ENCODE measurements at regions not wholly inside any gene's neighbourhood (a gene's known extent, or its start where the extent isn't known, plus 50 kb on each side); places are given as distances from the start of the nearest gene placed in this dataset.

DNA sequence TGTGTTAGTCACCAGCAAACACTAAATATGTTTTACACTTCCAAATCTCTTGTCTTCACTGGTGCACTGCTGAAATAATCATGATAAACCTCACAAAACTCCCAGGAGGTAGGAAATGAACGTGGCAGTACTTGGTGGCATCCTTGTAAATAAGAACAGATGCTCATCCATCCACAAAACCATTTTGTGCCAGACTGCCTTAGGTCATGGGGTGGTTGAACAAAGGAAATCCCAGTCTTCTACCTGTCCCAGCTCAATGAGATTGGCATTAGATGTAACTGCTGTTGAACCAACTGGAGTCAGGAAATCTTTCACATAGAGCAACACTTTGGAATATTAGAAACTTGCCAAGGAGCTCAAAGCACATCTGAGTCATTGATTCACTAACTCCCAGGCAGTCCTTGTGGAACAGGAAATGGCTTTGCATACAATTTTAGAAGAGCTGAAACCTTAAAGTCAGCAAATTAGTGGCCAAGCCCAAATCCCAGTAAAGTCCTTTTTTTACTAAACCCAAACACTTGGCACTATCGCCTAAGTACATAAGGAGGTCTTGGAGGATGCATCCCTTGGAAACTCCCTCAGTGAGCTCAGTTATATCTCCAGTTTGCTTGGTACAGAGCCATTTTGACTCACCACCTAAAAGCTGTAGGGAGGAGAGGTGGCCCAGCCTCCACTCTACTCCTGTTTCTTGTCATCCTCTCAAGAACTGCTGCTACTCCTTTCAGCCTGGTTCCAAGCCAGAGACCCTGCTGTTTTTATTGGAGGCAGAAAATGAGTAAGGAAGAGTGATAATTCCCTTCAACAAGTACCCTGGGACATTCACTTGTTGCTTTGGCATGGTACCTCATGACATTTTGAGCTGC lies 208.0 kb downstream of the NOVA1 start:
- 79% methylated on average over 2 of the region's 2 CpGs for WGBS (ENCODE audit: low lambda C conversion rate, missing lambda C conversion rate)
- Histone ChIP-seq H3K9me3 (ENCODE audit: low read depth) (no peaks in the 10 kb centered on the region), H2AFZ (no peak overlapping the region), H3K79me2 (no peaks in the 10 kb centered on the region), H3K4me2 (no peak overlapping the region), H3K36me3 (replicated peaks; ENCODE audit: insufficient read depth, low read depth) (no peaks in the 10 kb centered on the region), H3K27ac (no peak overlapping the region), H3K4me3 (no peak overlapping the region), H3K4me1 (ENCODE audit: insufficient read depth) (peaks cover 11% of the 10 kb centered on the region), H3K27me3 (peaks cover 4% of the 10 kb centered on the region), H4K20me1 (ENCODE audit: insufficient read depth, poor library complexity, severe bottlenecking) (no peaks in the 10 kb centered on the region), H3K9me2 (replicated peaks; ENCODE audit: insufficient read depth) (no peaks in the 10 kb centered on the region)
- DNase-seq (ENCODE audit: low spot score): peak; percentile 9
- TF ChIP-seq EZH2phosphoT487 (IDR thresholded peaks at IDR 0.05; ENCODE audit: low read depth, severe bottlenecking, unreplicated experiment) (no peak), EZH2 (IDR thresholded peaks at IDR 0.05; ENCODE audit: borderline replicate concordance) (no peak)
- TF ChIP-seq, protein P1, sequence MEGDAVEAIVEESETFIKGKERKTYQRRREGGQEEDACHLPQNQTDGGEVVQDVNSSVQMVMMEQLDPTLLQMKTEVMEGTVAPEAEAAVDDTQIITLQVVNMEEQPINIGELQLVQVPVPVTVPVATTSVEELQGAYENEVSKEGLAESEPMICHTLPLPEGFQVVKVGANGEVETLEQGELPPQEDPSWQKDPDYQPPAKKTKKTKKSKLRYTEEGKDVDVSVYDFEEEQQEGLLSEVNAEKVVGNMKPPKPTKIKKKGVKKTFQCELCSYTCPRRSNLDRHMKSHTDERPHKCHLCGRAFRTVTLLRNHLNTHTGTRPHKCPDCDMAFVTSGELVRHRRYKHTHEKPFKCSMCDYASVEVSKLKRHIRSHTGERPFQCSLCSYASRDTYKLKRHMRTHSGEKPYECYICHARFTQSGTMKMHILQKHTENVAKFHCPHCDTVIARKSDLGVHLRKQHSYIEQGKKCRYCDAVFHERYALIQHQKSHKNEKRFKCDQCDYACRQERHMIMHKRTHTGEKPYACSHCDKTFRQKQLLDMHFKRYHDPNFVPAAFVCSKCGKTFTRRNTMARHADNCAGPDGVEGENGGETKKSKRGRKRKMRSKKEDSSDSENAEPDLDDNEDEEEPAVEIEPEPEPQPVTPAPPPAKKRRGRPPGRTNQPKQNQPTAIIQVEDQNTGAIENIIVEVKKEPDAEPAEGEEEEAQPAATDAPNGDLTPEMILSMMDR (IDR thresholded peaks at IDR 0.05; ENCODE audit: poor library complexity): no peak

DNA sequence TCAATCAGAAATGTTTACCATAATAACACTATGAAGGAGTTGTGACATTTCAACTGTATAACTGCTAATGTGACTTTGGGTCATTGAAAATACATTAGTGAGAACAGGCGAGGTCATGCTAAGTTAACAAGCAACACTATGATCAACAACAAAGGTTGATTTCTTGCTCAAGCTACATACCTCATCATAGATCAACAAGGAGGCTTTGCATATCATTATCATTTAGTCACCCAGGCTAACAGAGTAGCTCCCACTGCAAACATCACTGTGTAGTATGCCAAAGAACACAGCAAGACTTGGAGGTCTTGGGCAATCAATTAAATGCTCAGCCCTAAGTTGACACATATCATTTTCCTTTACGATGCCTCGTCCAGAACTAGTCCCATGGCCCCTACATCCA lies 212.5 kb downstream of the NOVA1 start:
- H3K4me2 ChIP-seq: no peak overlapping the region
- DNase-seq (ENCODE audit: low spot score): no peak
- no peaks in the 10 kb centered on the region for H3K27me3 ChIP-seq
- no peaks in the 10 kb centered on the region for H3K9me3 ChIP-seq (ENCODE audit: low read depth)
- H3K79me2 ChIP-seq: no peaks in the 10 kb centered on the region
- no peaks in the 10 kb centered on the region for H4K20me1 ChIP-seq (ENCODE audit: insufficient read depth, poor library complexity, severe bottlenecking)
- H3K9me2 ChIP-seq (replicated peaks; ENCODE audit: insufficient read depth): no peaks in the 10 kb centered on the region
- TF ChIP-seq, protein P1 (IDR thresholded peaks at IDR 0.05; ENCODE audit: poor library complexity): no peak
- TF ChIP-seq EZH2 (IDR thresholded peaks at IDR 0.05; ENCODE audit: borderline replicate concordance) (no peak), EZH2phosphoT487 (IDR thresholded peaks at IDR 0.05; ENCODE audit: low read depth, severe bottlenecking, unreplicated experiment) (no peak)
- H2AFZ ChIP-seq: no peak overlapping the region
- H3K27ac ChIP-seq: no peak overlapping the region
- H3K4me3 ChIP-seq: no peak overlapping the region
- peaks cover 9% of the 10 kb centered on the region for H3K4me1 ChIP-seq (ENCODE audit: insufficient read depth)
- H3K36me3 ChIP-seq (replicated peaks; ENCODE audit: insufficient read depth, low read depth): no peaks in the 10 kb centered on the region
- 82% methylated on average over 3 of the region's 3 CpGs for WGBS (ENCODE audit: low lambda C conversion rate, missing lambda C conversion rate)

DNA sequence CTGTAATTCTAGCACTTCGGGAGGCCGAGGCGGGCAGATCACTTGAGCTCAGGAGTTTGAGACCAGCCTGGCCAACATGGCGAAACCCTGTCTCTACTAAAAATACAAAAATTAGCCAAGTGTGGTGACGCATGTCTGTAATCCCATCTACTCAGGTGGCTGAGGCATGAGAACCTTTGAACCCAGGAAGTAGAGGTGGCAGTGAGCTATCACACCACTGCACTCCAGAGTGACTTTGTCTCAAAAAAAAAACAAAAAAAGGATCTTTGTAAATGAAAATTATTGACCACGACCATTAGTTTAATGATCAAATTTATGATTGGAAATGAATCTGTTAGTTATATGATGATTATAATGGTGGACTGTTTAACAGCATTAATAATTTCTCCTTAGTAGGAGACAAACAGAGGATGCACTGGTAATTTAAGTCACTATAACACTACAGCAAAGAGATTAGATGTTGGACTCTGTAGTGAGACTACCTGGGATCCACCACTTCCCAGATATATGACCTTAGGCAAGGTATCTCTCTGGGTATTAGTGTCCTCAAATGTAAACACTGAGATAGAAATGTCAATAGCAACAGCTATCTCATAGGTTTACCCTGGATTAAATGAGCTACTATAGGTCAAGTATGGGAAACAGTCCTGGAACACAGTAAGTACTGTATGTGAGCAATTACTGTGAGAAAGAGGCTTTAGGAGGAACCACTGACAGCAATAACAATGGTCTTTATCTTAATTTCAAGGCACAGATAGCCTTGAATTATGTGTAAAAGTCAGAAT lies 214.7 kb downstream of the NOVA1 start:
- 93% methylated on average over 6 of the region's 6 CpGs for WGBS (ENCODE audit: low lambda C conversion rate, missing lambda C conversion rate)
- H2AFZ ChIP-seq: no peak overlapping the region
- TF ChIP-seq EZH2phosphoT487 (IDR thresholded peaks at IDR 0.05; ENCODE audit: low read depth, severe bottlenecking, unreplicated experiment) (no peak), EZH2 (IDR thresholded peaks at IDR 0.05; ENCODE audit: borderline replicate concordance) (no peak)
- TF ChIP-seq, protein P1 (IDR thresholded peaks at IDR 0.05; ENCODE audit: poor library complexity): no peak
- DNase-seq (ENCODE audit: low spot score): no peak
- no peak overlapping the region for H3K4me3 ChIP-seq
- H3K4me1 ChIP-seq (ENCODE audit: insufficient read depth): peaks cover 14% of the 10 kb centered on the region
- peak overlapping the region; percentile 65 for H3K27ac ChIP-seq
- no peaks in the 10 kb centered on the region for H3K36me3 ChIP-seq (replicated peaks; ENCODE audit: insufficient read depth, low read depth)
- no peaks in the 10 kb centered on the region for H3K27me3 ChIP-seq
- H3K79me2 ChIP-seq: no peaks in the 10 kb centered on the region
- H3K9me2 ChIP-seq (replicated peaks; ENCODE audit: insufficient read depth): no peaks in the 10 kb centered on the region
- no peaks in the 10 kb centered on the region for H3K9me3 ChIP-seq (ENCODE audit: low read depth)
- H4K20me1 ChIP-seq (ENCODE audit: insufficient read depth, poor library complexity, severe bottlenecking): no peaks in the 10 kb centered on the region
- no peak overlapping the region for H3K4me2 ChIP-seq

Measured in hepatocyte (in vitro differentiated cells).